Activated T-cell treated with anti-CD3 and anti-CD28 coated beads for 24 hours (primary cell): ENCODE measurements at regions not wholly inside any gene's neighbourhood (a gene's known extent, or its start where the extent isn't known, plus 50 kb on each side); places are given as distances from the start of the nearest gene placed in this dataset.

Source experiments
- DNase-seq: peaks from one replicate; pipeline ENCODE4 v3.0.0-alpha.2; 2020; ENCODE audit warnings: low read depth

DNA sequence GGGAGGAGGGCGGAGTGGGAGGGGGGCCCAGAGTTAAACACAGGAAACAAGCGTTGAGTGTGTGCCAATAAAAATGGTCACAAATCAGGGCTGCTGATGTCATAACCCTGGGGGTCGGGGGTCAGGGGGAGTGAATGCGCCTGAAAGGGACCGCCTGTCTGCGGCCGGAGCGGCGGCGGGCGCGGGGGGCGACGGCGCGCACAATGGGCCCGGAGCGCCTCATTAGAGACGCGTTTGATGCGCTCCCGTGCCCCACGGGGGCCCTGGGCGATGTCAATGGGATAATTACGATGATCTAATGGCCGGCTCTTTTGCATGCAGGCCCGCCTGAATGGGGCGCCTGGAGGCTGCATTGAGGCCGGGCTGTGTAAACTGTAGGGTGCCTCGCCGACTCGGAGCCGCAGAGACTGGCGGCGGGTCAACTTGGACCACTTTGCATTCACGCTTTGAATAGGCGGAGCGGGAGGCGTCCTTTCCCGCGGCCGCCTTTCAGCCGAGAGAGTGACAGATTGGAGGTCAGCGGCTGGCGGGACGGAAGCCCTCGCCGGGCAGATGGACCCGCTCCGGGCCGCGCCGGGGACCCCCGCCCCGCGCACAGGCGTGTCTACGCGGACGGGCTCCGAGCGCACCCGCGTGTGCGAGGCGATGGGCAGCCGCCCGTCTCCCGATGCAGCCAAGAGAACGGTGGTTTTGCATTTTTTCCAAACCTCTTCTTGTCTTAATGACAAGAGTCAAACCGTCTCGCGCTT lies 296.1 kb downstream of the TFAP2C start:
- DNase-seq, result no peak

DNA sequence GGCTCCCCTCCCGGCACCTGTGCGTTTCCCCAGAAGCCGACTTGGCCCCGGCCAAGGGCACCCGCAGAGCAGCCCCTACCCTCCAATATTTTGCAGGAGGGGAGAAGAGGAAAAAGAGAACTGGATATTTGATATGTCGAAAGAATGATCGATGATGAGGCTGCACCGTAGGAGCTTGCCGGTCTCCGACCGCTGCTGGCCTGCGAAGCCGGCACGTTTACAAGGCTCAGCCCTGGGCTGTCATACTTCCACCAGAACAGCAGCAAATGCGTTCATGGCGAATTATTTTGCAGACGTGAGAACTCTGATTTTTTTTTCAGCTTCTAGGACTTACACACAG lies 296.7 kb downstream of the TFAP2C start:
- no peak for DNase-seq

DNA sequence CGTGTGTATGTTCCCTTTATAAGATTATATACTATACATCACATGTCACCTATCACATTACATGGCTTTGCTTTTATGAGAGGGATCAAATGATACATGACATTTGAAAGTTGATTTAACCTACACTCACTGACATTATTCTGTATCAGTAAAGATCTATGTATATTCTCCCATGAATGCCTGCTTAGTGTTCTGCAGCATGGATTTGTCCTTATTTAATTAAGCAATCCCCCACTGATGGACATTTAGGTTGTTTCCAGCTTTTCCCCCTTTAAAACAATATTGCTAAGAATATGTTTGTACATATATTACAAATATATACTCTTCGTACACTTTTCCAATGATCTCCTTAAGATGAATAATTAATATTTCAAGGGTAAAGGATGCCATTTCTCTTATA lies 297.4 kb downstream of the TFAP2C start:
- no peak for DNase-seq

DNA sequence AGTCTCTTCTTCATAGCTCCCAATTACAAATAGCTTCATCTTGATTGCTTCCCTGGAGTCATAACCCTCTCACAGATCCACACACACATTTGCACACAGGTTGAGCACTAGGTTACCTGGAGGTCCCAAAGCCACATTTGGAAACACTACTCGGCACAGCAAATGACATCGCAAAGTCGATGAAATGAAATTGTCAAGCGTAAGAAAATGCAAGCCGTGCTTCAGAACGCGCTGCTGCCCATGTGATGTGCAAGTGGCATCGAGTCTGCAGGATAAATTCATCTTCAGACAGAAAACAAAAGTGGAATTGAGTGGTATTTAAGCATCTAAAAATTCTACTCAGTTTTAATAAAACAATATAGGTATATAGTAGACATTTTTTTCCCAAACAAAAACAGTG lies 298.0 kb downstream of the TFAP2C start:
- DNase-seq, result no peak

DNA sequence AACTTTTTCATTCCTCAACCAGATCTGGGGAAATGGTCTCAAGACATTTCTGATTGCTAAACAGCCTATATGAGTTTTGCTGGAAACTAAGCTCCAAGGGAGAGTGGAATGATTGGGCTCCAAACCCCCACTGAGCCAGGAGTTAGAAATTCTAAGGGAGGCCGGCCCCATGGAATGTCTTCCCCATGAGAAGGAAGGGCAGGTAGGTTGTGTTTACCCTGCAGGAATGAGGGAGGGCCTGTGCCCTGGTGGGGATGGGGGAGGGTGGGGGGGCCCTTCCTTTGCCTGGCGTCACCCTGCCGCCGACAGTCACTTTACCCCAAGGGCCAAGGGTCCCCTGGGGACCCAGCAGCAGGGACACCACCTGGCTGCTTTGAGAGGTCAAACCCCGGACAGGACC lies 298.9 kb downstream of the TFAP2C start:
- DNase-seq, result no peak

DNA sequence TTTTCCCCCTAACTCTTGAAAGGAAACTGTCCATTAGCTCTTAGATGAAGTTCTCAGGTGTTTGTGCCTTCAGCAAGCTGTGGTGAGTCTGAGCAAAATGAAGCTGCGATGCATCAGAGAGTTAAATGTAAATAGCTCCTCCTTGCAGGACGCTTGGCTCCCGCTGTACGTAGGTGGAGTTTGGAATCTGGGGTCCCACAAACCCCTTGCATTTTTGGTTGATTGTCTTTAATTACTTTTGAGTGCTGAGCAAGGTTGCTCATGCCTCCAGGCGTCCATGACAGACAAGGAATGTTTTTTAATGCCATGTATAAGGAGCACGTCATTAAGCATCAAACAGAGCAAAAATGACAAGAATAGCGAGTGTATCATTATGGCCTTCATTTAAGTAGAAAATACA lies 300.5 kb downstream of the TFAP2C start:
- DNase-seq, result no peak

DNA sequence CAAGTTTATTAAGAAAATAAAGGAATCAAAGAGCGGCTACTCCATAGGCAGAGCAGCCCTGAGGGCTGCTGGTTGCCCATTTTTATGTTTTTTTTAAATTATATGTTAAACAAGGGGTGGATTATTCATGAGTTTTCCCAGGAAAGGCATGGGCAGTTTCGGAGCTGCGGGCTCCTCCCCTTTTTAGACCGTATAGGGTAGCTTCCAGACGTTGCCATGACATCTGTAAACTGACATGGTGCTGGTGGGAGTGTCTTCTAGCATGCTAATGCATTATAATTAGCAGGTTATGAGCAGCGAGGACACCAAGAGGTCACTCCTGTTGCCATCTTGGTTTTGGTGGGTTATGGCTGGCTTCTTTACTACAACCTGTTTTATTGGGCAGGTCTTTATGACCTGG lies 301.8 kb downstream of the TFAP2C start:
- no peak for DNase-seq

DNA sequence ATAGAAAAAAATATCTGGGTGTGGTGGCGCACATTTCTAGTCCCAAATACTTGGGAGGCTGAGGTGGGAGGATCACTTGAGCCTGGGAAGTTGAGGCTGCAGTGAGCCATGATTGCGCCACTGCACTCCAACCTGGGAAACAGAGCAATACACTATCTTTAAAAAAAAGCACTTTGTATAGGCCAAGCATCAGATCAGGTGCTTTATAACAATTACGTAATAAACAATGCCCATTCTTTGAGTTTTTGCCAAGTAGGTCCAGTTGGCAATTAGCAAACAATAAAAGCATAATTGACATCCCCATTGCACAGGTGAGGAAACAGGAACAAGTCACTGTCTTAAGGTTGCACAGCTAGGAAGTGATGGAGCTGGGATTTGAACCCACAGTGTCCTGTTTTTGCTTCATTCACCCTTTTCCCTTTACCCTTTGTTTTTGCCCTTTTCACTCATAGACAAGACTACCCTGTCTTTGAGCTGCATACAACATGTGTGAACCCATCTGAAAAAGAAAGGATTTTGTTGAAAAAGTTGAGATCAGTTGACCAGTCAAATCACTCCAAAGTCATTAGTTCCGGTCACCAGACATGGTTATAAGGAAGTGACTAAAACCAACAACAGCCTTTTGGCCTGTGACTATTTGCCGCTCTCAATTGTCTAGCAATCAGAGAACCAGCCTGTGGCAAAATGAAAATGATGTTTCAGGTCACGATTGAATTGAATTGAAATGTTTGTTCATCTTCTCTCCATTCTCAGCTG lies 303.6 kb downstream of the TFAP2C start:
- DNase-seq, result no peak

DNA sequence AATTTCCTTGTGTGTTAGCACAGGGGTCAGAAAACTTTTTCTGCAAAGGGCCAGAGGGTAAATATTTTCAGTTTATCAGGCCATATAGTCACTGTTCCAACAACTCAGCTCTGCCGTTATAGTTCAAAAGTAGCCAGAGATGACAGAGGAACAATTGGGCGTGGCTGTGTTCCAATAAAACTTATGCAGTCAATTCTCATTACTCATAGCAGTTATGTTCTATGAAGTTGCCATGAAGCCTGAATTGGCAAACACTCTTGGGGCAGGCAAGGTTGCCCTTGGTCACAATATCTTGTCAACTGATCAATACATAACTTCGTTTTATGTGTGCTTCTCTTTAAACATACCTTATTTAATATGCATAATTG lies 304.2 kb downstream of the TFAP2C start:
- no peak for DNase-seq

DNA sequence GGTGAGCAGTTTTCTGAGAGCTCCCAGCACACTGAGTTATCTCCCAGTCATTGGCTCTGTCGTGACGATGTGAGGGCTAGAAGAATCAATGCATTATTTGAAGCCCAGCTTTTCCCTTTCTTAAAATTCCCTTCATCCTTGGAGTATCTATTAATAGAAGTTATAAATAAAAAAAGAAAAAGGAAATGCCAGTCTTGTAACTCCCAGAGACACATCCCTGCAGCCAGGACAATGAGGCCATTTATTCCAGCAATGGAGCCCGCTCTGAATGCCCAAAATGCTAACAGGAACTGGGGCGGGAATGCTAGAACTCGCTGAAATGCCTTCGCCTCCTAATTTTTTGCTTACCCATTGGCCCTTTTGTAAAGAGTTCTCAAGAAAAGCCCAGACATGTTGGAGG lies 305.8 kb downstream of the TFAP2C start:
- no peak for DNase-seq

DNA sequence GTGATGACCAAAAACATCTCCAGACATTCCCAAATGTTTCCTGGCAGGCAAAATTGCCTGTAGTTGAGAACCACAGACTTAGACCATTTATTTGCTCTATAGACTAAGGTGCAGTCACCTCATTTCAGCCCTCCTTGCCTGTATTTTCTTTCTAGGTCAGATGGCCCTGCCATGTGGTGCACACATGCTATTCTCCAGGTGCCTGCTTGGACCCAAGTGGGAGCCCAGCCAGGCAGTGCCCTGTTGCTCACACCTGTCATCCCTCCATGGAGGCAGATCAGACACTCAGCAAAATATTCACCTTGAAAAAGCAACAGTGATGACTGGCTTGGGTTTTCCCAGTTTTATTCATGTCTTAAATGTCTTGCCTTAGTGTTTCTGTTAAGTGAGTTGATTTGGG lies 311.4 kb downstream of the TFAP2C start:
- no peak for DNase-seq

DNA sequence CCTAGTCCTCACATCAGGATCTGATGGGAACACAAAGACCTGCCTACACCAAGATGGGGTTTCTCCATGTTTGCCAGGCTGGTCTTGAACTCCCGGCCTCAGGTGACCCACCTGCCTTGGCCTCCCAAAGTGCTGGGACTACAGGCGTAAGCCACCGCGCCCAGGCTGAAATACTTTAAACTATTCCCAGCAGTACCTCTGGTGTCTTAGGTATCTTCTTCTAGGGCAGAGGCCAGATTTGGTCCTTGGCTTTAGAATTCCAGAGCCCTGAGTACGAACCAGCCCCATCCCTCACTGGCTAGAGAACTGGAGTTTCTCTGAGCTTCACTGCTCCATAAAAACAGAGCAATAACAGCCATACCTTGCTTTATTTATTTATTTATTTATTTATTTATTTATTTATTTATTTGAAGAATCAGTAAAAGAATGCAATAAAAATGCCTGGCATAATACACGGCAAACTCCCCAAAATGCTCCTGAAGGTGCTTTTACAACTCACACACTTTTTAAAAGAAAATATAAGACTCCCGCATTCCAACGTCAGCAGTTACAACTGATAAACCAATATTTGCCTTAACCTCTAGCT lies 312.1 kb downstream of the TFAP2C start:
- no peak for DNase-seq

DNA sequence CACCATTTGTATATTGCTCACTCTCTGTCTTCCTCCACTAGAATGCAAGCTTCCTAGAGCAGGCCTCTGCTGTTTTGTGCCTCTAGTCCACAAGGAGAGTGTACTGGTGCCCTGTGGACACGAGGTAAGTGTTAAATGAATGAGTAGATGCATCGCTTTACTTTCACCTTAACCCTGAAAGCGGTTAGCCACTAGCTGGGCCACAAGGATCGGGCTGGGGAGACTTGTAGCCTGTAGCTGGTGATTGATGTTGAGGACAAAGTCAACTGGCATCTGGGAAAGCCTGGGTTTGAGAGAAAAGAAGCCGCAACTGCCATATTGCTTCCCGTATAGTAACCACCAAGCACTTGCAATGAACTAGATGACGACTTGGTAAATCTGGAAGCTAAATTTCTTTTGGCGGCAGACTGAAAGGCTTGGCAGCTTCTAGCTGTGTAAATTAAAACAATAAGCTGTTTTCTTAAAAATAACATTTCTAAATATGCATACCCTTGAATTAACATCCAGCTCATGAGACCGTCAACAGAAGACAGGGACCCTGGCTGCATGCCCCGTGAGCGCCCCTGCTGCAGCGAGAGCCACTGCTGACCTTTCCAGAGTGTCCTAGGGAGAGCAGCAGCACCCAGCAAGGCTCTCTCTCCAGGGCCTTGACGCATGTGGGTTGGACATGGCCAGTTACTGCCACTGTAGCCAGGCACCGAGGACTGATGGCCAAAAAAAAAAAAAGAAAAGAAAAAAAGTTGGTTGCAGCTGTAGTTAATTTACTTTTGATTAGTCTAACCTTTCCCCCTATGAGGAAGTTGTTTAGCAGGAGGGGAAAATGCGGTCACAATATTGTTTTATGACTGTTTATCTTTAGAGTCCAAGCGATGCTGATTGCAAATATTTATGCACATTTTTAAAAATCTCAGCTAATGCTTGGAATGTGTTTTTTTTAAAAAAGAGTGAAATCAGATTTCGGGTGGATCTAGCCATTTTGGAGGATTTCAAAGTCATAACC lies 315.1 kb downstream of the TFAP2C start:
- DNase-seq, result no peak

DNA sequence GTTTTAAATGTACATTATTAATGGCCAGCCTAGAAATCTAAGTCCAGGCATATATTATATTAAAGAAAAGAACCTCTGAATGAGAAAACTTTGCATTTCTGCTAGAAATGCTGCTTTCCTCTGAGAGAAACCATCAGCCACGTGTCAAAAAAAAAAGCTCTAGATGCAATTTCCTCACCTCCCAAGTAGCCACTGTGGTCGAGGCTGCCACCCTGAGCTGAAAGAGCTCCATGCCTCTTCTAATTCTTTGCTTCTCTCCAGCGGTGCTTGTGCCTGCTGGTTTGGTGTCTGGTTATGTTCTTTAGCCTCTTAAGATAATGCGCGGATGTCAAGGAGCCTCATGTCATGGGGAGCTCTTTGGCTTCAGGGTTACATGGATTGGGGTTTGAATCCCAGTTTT lies 316.0 kb downstream of the TFAP2C start:
- DNase-seq, result no peak

DNA sequence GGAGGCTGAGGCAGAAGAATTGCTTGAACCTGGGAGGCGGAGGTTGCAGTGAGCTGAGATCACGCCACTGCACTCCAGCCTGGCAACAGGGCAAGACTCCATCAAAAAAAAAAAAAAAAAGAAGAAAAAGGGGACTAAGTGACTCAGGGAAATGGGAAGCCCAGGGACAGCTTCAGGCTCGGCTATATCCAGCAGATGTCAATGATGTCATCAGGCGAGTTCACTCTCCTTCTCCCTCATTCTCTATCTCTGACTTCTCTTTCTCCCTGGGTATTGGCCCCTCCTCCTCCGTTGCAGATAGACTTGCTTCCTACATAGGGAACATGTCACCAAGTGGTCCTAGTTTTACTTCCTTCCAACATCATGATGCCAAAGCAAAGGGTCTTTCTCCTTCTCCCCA lies 316.8 kb downstream of the TFAP2C start:
- no peak for DNase-seq

DNA sequence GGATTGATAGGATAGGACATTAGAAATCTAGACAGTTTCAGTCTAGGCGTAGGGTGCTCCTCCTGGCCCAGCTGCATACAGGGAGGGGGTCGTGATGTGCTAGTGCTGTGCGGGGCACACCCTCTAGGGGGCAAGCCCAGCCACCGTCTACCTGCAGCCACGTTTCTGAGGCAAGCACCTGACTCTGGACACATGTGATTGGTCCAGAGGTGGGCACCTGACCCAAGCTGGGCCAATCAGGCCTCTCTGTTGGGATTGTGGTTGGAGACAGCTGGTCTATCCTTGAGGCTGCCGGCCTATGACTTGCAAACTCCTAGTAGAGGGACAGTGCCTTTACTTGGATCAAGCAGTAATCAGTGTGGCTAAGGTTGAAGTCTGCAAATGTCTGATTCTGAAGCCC lies 317.1 kb downstream of the BMP7 start:
- DNase-seq, result no peak

DNA sequence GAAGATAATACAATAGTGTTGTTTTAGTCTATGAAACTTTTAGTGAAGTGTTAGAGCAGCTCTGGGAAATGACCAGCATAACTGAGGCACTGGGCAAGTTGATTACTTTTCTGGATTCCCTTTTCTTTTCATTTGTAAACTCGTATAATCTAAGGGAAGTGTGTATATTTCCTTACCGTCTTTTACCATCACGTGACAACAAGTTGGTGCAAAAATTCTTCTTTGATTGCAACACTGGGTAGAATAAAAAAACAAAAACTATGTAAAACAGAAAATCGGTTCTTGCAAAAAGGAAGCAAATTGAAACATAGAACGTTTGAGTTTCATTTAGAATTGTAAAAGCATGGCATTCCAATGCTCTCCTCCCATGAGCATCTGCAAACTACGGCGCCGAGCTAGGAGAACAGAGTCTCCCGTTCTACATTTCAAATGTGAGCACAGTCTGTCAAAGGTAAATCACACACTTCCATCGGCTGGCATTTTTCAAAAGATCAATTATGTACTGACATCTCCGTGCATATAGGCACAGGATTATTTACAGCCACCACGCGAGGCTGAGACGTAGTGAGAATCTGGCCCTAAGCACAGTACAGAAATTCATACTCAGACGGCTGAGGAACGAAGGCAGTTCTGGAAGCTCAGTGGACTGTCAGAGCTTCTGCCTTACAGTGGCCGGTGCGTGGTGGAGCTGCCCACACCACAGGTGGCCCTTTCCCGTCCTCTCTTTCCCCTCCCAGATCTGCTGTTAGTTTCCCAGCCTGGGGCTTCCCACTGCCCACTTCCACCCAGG lies 314.0 kb downstream of the BMP7 start:
- DNase-seq, result no peak

DNA sequence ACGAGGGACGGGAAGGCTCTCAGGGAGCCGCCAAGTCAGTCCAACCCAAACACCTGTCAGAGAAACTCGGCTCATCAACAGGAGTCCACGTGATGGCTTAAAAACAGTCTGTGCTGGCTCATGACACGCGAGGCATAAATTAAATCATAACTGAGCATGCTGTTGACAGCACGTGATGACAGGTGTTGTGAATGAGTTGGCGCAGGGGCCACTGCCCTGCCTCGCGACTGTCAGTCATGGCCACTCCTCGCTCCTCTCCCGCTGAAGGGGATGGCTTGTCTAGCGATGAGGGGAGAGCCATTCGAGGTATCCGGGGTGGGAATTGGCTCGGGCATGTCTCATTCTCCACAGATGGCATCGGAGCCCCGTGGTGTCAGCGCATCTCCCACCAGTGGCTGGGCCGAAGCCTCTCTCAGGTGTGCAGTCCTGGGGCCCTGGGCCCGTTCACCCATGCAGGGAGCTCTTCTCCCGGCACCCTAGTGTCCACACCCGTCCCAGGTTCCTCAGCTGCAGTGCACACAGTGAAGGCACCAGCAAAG lies 313.3 kb downstream of the BMP7 start:
- DNase-seq, result no peak

DNA sequence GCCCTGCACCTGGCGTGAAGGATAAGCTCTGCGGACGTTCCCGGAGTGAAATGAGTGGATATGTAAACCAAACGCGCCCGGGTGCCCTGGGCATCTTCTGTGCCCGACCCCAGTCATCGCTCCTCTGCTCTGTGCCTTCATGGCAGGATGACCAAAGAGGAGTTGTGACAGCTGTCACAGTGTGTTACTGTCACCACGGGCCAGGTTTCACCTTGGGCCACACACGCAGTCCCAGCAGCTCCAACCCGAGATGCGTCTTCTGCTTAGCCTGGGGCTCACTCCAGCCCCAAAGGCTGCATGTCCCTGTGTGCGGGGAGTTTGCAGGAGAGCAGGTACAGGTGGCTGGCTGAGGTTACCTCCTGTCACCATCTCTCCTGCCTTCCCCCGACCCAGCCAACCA lies 311.6 kb downstream of the BMP7 start:
- no peak for DNase-seq

DNA sequence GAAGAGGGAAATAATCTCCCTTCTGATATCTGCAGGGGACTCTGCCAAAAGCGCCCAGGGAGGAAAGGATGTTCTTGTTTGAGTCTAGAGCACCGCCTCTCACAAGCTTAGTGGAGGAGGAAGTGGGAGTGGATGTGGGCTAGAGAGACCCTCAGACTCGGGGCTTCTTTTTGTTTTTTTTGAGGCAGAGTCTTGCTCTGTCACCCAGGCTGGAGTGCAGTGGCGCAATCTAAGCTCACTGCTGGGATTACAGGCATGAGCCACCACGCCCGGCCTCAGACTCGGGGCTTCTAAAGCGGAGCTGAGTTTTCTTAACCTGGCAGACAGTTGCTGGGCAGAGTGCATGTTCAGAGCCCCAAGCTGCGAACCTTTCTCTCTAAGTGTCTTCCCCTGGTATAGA lies 310.8 kb downstream of the BMP7 start:
- DNase-seq, result no peak

DNA sequence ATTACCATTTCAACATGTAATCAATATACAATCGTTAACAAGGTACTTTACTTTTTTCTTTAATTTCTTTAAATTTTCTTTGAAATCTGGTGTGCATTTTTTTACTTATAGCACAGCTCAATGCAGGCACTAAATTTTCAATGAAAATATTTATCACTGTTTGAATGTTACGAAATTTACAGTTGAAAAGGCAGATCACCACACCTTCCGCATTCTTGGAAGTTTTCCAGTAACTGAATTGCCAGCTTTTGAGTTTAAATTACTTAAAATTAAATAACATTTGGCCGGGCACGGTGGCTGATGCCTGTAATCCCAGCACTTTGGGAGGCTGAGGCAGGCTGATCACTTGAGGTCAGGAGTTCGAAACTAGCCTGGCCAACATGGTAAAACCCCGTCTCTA lies 309.9 kb downstream of the BMP7 start:
- DNase-seq, result no peak
